RWPE2 (cell line): ENCODE measurements at regions not wholly inside any gene's neighbourhood (a gene's known extent, or its start where the extent isn't known, plus 50 kb on each side); places are given as distances from the start of the nearest gene placed in this dataset.

Experiments
- ATAC-seq: fragments of 200-7000 bp; cut with Tn5 transposase; 3 replicates; pipeline ENCODE4 v1.9.1; 2021; ENCODE audit warnings: low read depth
- DNase-seq: peaks from one replicate; pipeline ENCODE4 v3.0.0-alpha.2; 2020; ENCODE audit warnings: low spot score
- H3K27ac ChIP-seq: fragments of 450-650 bp; 2 replicates; pipeline ENCODE4 v1.5.1; 2017; ENCODE audit warnings: mild to moderate bottlenecking; ENCODE audit not compliant: poor library complexity, severe bottlenecking
- H3K27me3 ChIP-seq: fragments of 250-450 bp; sonication (Bioruptor Pico); 2 replicates; pipeline ENCODE4 v1.5.1; 2021; ENCODE audit warnings: mild to moderate bottlenecking, moderate library complexity; ENCODE audit not compliant: insufficient read depth, poor library complexity, severe bottlenecking
- H3K36me3 ChIP-seq: fragments of 250-450 bp; sonication (Bioruptor Pico); 2 replicates; pipeline ENCODE4 v1.5.1; 2020; ENCODE audit warnings: low read depth, mild to moderate bottlenecking, moderate library complexity
- H3K4me1 ChIP-seq: fragments of 250-450 bp; sonication (Bioruptor Pico); 2 replicates; pipeline ENCODE4 v1.5.1; 2021; ENCODE audit warnings: mild to moderate bottlenecking, moderate library complexity; ENCODE audit not compliant: insufficient read depth, poor library complexity, severe bottlenecking
- H3K4me3 ChIP-seq: fragments of 250-450 bp; sonication (Bioruptor Pico); 2 replicates; pipeline ENCODE4 v1.5.1; 2021; ENCODE audit warnings: mild to moderate bottlenecking, moderate library complexity; ENCODE audit not compliant: severe bottlenecking
- H3K9me3 ChIP-seq: fragments of 250-450 bp; sonication (Bioruptor Pico); 2 replicates; pipeline ENCODE4 v1.5.1; 2021; ENCODE audit warnings: mild to moderate bottlenecking, moderate library complexity; ENCODE audit not compliant: severe bottlenecking
- TF ChIP-seq, protein P1 (sequence below): fragments of 450-650 bp; IDR thresholded peaks from one replicate; pipeline ENCODE4 v1.5.1; 2017; ENCODE audit warnings: mild to moderate bottlenecking, moderate library complexity; ENCODE audit not compliant: poor library complexity, severe bottlenecking

DNA sequence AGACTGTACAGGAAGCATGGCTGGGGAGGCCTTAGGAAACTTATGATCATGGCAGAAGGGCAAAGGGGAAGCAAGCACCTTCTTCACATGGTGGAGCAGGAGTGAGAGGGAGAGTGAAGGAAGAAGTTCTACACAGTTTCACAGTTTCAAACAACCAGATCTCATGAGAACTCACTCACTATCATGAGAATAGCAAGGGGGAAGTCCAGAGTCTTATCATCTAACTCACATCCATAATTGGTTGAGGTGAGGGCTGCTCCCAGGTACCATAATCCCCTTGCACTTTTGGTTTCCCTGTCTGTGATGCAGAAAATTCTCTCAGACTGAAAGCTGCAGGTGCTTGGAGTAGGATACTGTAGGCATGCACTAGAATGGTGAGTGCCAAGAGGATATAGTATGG is 233.8 kb upstream of the CPEB2 start:
- Histone ChIP-seq H3K4me1 (peaks cover 15% of the 10 kb centered on the region), H3K36me3 (no peaks in the 10 kb centered on the region), H3K4me3 (no peak overlapping the region), H3K27me3 (no peaks in the 10 kb centered on the region), H3K27ac (no peak overlapping the region), H3K9me3 (no peaks in the 10 kb centered on the region)
- TF ChIP-seq, protein P1, sequence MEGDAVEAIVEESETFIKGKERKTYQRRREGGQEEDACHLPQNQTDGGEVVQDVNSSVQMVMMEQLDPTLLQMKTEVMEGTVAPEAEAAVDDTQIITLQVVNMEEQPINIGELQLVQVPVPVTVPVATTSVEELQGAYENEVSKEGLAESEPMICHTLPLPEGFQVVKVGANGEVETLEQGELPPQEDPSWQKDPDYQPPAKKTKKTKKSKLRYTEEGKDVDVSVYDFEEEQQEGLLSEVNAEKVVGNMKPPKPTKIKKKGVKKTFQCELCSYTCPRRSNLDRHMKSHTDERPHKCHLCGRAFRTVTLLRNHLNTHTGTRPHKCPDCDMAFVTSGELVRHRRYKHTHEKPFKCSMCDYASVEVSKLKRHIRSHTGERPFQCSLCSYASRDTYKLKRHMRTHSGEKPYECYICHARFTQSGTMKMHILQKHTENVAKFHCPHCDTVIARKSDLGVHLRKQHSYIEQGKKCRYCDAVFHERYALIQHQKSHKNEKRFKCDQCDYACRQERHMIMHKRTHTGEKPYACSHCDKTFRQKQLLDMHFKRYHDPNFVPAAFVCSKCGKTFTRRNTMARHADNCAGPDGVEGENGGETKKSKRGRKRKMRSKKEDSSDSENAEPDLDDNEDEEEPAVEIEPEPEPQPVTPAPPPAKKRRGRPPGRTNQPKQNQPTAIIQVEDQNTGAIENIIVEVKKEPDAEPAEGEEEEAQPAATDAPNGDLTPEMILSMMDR, result no peak
- ATAC-seq (no peak), DNase-seq (no peak)

DNA sequence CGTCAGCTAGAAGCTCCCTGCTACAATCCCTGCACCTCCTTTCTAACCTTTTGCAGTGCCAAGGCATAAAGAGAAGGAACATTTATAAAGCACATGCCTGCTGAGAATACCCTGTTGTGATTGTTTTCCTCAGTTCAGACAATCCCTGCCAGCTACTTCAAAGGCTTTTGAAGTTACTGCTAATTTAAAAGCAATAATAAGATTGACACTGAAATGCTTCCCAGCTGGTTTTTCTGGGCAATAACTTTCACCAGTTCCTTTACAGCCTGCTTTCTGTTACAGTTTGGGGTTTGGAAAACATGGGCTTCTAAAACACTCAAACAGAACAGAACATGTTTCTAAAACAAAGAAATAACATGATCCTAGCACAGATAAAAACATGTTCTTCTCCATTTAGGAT is 232.3 kb upstream of the CPEB2 start:
- H3K36me3 ChIP-seq, result no peaks in the 10 kb centered on the region
- no peak overlapping the region for H3K4me3 ChIP-seq
- DNase-seq (no peak), ATAC-seq (no peak)
- peaks cover 15% of the 10 kb centered on the region for H3K4me1 ChIP-seq
- H3K27ac ChIP-seq, result no peak overlapping the region
- no peaks in the 10 kb centered on the region for H3K9me3 ChIP-seq
- TF ChIP-seq, protein P1, result no peak
- H3K27me3 ChIP-seq, result no peaks in the 10 kb centered on the region

DNA sequence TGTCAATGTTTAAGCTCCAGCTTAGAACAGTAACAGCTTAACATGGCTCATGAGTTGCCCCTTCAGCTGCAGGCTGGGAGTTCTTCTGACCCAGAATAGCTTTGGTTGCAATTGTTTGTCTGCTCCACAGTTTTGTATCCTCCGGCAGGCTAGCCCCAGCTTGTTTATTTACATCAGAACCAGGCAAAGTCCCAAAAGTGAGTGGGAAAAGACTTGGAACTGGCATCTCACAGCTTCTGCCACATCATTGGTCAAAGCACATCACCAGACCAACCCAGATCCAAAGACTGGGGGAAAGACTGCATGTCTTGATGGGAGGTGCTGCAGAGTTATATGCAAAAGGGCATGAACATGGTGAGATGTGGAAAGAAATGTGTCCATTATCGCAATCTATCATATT is 231.2 kb upstream of the CPEB2 start:
- peaks cover 15% of the 10 kb centered on the region for H3K4me1 ChIP-seq
- peak overlapping the region; percentile 32 for H3K27ac ChIP-seq
- no peaks in the 10 kb centered on the region for H3K27me3 ChIP-seq
- no peak overlapping the region for H3K4me3 ChIP-seq
- no peaks in the 10 kb centered on the region for H3K36me3 ChIP-seq
- ATAC-seq (peak; percentile 58; the same call in 2 of the 3 replicates), DNase-seq (no peak)
- no peaks in the 10 kb centered on the region for H3K9me3 ChIP-seq
- TF ChIP-seq, protein P1, result no peak

DNA sequence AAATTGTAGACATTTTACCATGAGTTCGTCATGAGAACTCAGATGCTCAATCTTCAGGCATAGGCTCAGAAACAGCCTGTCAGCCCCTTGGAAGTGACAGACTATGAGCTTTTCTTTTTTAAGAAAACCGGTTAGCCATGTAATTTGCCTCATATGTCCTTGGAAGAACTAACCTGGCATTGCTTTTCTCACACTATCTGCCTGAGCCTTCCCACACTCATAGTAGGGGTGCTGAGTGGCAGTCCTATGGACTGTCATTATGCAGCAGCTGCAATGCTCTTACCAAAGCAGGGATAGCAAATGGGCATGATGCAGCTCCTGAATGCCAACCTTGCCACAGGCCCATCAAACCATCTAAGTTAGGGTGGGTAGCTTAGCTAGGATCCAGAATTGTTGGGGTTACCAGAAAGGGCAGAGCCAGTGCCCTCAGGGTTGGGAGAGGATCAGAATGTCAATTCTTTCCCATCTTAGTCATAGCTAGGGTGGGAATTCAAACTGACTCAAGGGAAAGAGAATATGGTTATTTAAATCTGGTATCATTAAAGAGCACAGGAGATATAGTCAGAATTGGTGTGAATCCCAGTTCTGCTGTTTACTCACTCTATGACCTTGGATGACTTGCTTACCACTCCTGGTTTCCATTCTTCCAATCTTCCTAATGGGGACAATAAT is 230.6 kb upstream of the CPEB2 start:
- peak overlapping the region; percentile 32 for H3K27ac ChIP-seq
- no peak for DNase-seq
- H3K4me3 ChIP-seq, result no peak overlapping the region
- ATAC-seq, result peak; percentile 72
- TF ChIP-seq, protein P1, result no peak
- no peaks in the 10 kb centered on the region for H3K9me3 ChIP-seq
- H3K27me3 ChIP-seq, result no peaks in the 10 kb centered on the region
- no peaks in the 10 kb centered on the region for H3K36me3 ChIP-seq
- H3K4me1 ChIP-seq, result peaks cover 15% of the 10 kb centered on the region

DNA sequence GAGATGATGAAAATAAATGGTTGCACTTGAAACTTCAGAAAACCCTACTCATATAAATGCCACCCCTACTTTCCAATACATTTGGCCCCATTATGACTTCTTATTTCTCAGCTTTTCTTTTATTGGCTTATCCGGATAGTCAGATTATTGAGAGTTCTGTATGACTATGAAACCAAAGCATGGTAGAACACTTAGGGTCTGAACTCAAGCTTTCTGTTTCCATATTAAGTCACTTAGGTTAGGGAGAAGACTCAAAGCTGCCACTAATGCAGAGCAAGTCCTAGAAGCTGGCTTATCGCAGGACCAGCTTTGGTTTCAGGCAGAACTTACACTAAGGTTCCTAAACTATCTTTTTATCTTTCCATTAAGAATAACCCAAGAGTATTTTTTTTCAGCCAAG is 229.9 kb upstream of the CPEB2 start:
- H3K4me3 ChIP-seq, result no peak overlapping the region
- peak overlapping the region; percentile 32 for H3K27ac ChIP-seq
- H3K9me3 ChIP-seq, result no peaks in the 10 kb centered on the region
- no peak for ATAC-seq
- TF ChIP-seq, protein P1, result no peak
- no peaks in the 10 kb centered on the region for H3K27me3 ChIP-seq
- no peaks in the 10 kb centered on the region for H3K36me3 ChIP-seq
- peaks cover 15% of the 10 kb centered on the region for H3K4me1 ChIP-seq
- no peak for DNase-seq
